ENCODE measurements at regions not wholly inside any gene's neighbourhood (a gene's known extent, or its start where the extent isn't known, plus 50 kb on each side); places are given as distances from the start of the nearest gene placed in this dataset.

DNA sequence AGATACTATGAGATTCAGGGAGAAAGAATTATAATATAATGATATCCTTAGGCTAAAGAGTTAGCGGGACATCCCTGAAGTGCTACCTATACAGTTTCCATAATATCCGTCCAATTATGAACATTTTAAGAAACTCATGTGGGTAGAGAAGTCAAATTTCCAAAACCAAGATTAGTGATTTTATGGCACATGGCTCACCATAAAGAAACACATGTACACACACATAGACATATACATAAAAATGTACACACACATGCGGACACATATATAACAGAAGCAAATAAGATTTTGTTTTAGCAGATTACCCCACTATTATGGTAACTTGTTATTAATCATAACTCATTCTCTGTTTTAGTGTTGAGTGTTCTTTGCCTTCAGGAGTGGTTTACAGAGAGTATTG is 566.7 kb upstream of the NEGR1 start:
- RAD21 ChIA-PET (ENCODE audit: unreplicated experiment): no interaction called here
- FAIRE-seq (no peak), DNase-seq (ENCODE audit: low read depth, low spot score) (no peak), ATAC-seq (no peak)
- Histone ChIP-seq H3K79me2 (ENCODE audit: control insufficient read depth, insufficient read depth, low read length) (no peaks in the 10 kb centered on the region), H3K4me3 (no peak overlapping the region), H3K4me2 (ENCODE audit: control insufficient read depth, insufficient read depth) (no peak overlapping the region), H3K27me3 (replicated peaks in 1 of 2; ENCODE audit: control insufficient read depth in 2 of 2, insufficient read depth in 2 of 2, low read length in 1 of 2) (no peaks in the 10 kb centered on the region), H3K36me3 (ENCODE audit: control insufficient read depth in 2 of 2, insufficient read depth in 2 of 2, low read length in 1 of 2) (no peaks in the 10 kb centered on the region), H3K9ac (ENCODE audit: control insufficient read depth, insufficient read depth, low read length) (no peak overlapping the region), H2AFZ (ENCODE audit: control insufficient read depth, low read depth, low read length) (no peak overlapping the region), H4K20me1 (ENCODE audit: control insufficient read depth, insufficient read depth) (no peaks in the 10 kb centered on the region), H3K27ac (ENCODE audit: control insufficient read depth, insufficient read depth) (no peak overlapping the region), H3K4me1 (ENCODE audit: control insufficient read depth, insufficient read depth, low read length) (no peaks in the 10 kb centered on the region), H3K9me3 (replicated peaks; ENCODE audit: control insufficient read depth, insufficient read depth, low read length) (no peaks in the 10 kb centered on the region)
- intact Hi-C loops (cut with micrococcal nuclease; ENCODE audit: unreplicated experiment) (no loop called here), in situ Hi-C loops (cut with MboI) (no loop called here)
- BruUV-seq (replicated peaks): no TSS peak
- no peak for TF ChIP-seq IRF4 (IDR thresholded peaks at IDR 0.05; ENCODE audit: low read depth, low read length)
- TF ChIP-seq, protein P1, sequence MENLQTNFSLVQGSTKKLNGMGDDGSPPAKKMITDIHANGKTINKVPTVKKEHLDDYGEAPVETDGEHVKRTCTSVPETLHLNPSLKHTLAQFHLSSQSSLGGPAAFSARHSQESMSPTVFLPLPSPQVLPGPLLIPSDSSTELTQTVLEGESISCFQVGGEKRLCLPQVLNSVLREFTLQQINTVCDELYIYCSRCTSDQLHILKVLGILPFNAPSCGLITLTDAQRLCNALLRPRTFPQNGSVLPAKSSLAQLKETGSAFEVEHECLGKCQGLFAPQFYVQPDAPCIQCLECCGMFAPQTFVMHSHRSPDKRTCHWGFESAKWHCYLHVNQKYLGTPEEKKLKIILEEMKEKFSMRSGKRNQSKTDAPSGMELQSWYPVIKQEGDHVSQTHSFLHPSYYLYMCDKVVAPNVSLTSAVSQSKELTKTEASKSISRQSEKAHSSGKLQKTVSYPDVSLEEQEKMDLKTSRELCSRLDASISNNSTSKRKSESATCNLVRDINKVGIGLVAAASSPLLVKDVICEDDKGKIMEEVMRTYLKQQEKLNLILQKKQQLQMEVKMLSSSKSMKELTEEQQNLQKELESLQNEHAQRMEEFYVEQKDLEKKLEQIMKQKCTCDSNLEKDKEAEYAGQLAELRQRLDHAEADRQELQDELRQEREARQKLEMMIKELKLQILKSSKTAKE (IDR thresholded peaks at IDR 0.05; ENCODE audit: low read depth, poor library complexity, severe bottlenecking): no peak
- no peak for TF ChIP-seq CHD2 (IDR thresholded peaks at IDR 0.05; ENCODE audit: borderline replicate concordance, low read depth, low read length)
- no peak for TF ChIP-seq NR2C1 (IDR thresholded peaks at IDR 0.05)
- no peak for TF ChIP-seq FOXK2 (IDR thresholded peaks at IDR 0.05)
- WGBS (ENCODE audit: insufficient coverage, insufficient replicate concordance, low lambda C conversion rate, missing lambda C conversion rate): 52% methylated on average over 3 of the region's 3 CpGs
- CTCF ChIA-PET: no interaction called here
- POLR2A ChIA-PET: no interaction called here
- SMC1A ChIA-PET (ENCODE audit: uncharacterized antibody, unreplicated experiment): no interaction called here

DNA sequence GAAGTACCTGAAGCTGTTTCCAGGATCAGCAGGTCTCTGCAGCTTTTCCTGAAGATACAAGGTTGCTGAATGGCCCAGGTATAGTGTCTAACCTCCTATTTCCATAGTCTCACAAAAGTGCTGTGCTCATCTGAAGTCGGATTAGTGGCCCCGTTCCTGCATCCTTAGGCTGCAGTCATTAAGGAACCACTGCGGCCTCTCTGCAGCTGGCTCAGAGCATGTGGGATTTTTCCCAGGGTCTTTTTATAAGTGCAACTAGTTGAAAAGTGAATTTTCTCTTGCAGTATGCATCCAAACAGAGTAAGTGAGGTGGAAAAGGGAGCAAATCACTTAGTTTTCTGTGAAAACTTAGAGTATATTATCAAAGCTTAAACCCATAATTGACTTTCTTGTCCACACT is 565.3 kb upstream of the NEGR1 start:
- no peak for DNase-seq (ENCODE audit: low read depth, low spot score)
- in situ Hi-C loops (cut with MboI) (no loop called here), intact Hi-C loops (cut with micrococcal nuclease; ENCODE audit: unreplicated experiment) (no loop called here)
- no peaks in the 10 kb centered on the region for H3K79me2 ChIP-seq (ENCODE audit: control insufficient read depth, insufficient read depth, low read length)
- ChIA-PET CTCF (no interaction called here), SMC1A (ENCODE audit: uncharacterized antibody, unreplicated experiment) (interaction anchor here (1.0 to 1.6 kb wide), 2 partner anchors 15 to 21 kb away, joined by 3 to 4 read pairs; no protein-coding TSS in a partner anchor), POLR2A (no interaction called here), RAD21 (ENCODE audit: unreplicated experiment) (no interaction called here)
- H3K27me3 ChIP-seq (replicated peaks in 1 of 2; ENCODE audit: control insufficient read depth in 2 of 2, insufficient read depth in 2 of 2, low read length in 1 of 2): no peaks in the 10 kb centered on the region
- no peaks in the 10 kb centered on the region for H4K20me1 ChIP-seq (ENCODE audit: control insufficient read depth, insufficient read depth)
- no peak overlapping the region for H3K4me3 ChIP-seq
- WGBS (ENCODE audit: insufficient coverage, insufficient replicate concordance, low lambda C conversion rate, missing lambda C conversion rate): 27% methylated on average over 3 of the region's 3 CpGs
- no peak overlapping the region for H3K27ac ChIP-seq (ENCODE audit: control insufficient read depth, insufficient read depth)
- no peak overlapping the region for H3K9ac ChIP-seq (ENCODE audit: control insufficient read depth, insufficient read depth, low read length)
- H3K36me3 ChIP-seq (ENCODE audit: control insufficient read depth in 2 of 2, insufficient read depth in 2 of 2, low read length in 1 of 2): no peaks in the 10 kb centered on the region
- H3K4me2 ChIP-seq (ENCODE audit: control insufficient read depth, insufficient read depth): no peak overlapping the region
- TF ChIP-seq, protein P2, sequence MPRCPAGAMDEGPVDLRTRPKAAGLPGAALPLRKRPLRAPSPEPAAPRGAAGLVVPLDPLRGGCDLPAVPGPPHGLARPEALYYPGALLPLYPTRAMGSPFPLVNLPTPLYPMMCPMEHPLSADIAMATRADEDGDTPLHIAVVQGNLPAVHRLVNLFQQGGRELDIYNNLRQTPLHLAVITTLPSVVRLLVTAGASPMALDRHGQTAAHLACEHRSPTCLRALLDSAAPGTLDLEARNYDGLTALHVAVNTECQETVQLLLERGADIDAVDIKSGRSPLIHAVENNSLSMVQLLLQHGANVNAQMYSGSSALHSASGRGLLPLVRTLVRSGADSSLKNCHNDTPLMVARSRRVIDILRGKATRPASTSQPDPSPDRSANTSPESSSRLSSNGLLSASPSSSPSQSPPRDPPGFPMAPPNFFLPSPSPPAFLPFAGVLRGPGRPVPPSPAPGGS (IDR thresholded peaks at IDR 0.05; ENCODE audit: borderline replicate concordance, insufficient read depth, low read depth, low read length, poor library complexity, severe bottlenecking): no peak
- no peak for TF ChIP-seq FOXM1 (IDR thresholded peaks at IDR 0.05; ENCODE audit: low read depth, low read length)
- TF ChIP-seq SMARCA5 (IDR thresholded peaks at IDR 0.05): no peak
- TF ChIP-seq CREM (IDR thresholded peaks at IDR 0.05; ENCODE audit: low read depth): no peak
- TF ChIP-seq ZNF274 (IDR thresholded peaks at IDR 0.05; ENCODE audit: insufficient read depth, insufficient read length): no peak
- TF ChIP-seq MTA2 (IDR thresholded peaks at IDR 0.05; ENCODE audit: low read depth): no peak
- no peak for TF ChIP-seq EP300 (IDR thresholded peaks at IDR 0.05; ENCODE audit: borderline replicate concordance in 1 of 2, control insufficient read depth in 1 of 2, low read depth in 2 of 2, low read length in 2 of 2)
- no peak for TF ChIP-seq RAD21 (IDR thresholded peaks at IDR 0.05; ENCODE audit: insufficient read depth, low read depth, low read length)
- no peak for ATAC-seq
- no peak overlapping the region for H2AFZ ChIP-seq (ENCODE audit: control insufficient read depth, low read depth, low read length)
- no peaks in the 10 kb centered on the region for H3K4me1 ChIP-seq (ENCODE audit: control insufficient read depth, insufficient read depth, low read length)
- no peak for FAIRE-seq
- H3K9me3 ChIP-seq (replicated peaks; ENCODE audit: control insufficient read depth, insufficient read depth, low read length): no peaks in the 10 kb centered on the region
- BruUV-seq (replicated peaks): no TSS peak
